Fibroblast of skin of right biceps (primary cell): ENCODE measurements at regions not wholly inside any gene's neighbourhood (a gene's known extent, or its start where the extent isn't known, plus 50 kb on each side); places are given as distances from the start of the nearest gene placed in this dataset.
A peak's percentile ranks its signal among the peaks of the same experiment; 100 is the strongest.

Source experiments
- DNase-seq: peaks from one replicate; pipeline ENCODE4 v3.0.0-alpha.2; 2013

GRCh38 chr4:138298866-138299265 lies 56.7 kb upstream of the SLC7A11 start:
- no peak for DNase-seq

GRCh38 chr4:138298431-138298830 lies 56.3 kb upstream of the SLC7A11 start:
- no peak for DNase-seq

- peak; percentile 21 for DNase-seq
Observed at GRCh38 chr4:138297743-138298405, 55.7 kb upstream of the SLC7A11 start.

GRCh38 chr4:138292321-138292720 lies 50.2 kb upstream of the SLC7A11 start:
- DNase-seq: no peak
